HL-60 (cell line): ENCODE measurements at regions not wholly inside any gene's neighbourhood (a gene's known extent, or its start where the extent isn't known, plus 50 kb on each side); places are given as distances from the start of the nearest gene placed in this dataset.

Experiments
- DNase-seq, 2 experiments: peaks; one replicate each; pipeline ENCODE4 v3.0.0-alpha.2; 2010 to 2020; ENCODE audit warnings: low read depth in 1 of 2, low spot score in 1 of 2
- H3K27ac ChIP-seq: fragments of 250-450 bp; sonication (Bioruptor Pico); replicated peaks from 2 replicates; pipeline ENCODE4 v1.5.1; 2020; ENCODE audit warnings: mild to moderate bottlenecking, moderate library complexity
- H3K27me3 ChIP-seq: fragments of 250-450 bp; sonication (Bioruptor Pico); 2 replicates; pipeline ENCODE4 v1.5.1; 2021; ENCODE audit warnings: mild to moderate bottlenecking, moderate library complexity; ENCODE audit not compliant: insufficient read depth, poor library complexity, severe bottlenecking
- H3K4me3 ChIP-seq: replicated peaks from 2 replicates; pipeline ENCODE4 v1.5.1; 2011; ENCODE audit warnings: mild to moderate bottlenecking, control low read depth, low read length; ENCODE audit not compliant: insufficient read depth
- CTCF ChIP-seq: IDR thresholded peaks from one replicate; pipeline ENCODE4 v1.5.1; 2011; ENCODE audit warnings: low read length, control low read depth, inconsistent platforms; ENCODE audit not compliant: insufficient read depth
- GABPA ChIP-seq: IDR thresholded peaks from 2 replicates; pipeline ENCODE4 v1.6.1; 2012; ENCODE audit warnings: low read depth
- POLR2AphosphoS5 ChIP-seq: IDR thresholded peaks from 2 replicates; pipeline ENCODE4 v1.6.1; 2012; ENCODE audit warnings: low read depth
- REST ChIP-seq: IDR thresholded peaks from 2 replicates; pipeline ENCODE4 v1.6.1; 2012; ENCODE audit warnings: low read depth; ENCODE audit not compliant: insufficient replicate concordance
- SPI1 ChIP-seq: IDR thresholded peaks from 2 replicates; pipeline ENCODE4 v1.6.1; 2012; ENCODE audit warnings: low read depth, mild to moderate bottlenecking, borderline replicate concordance

- no peak overlapping the region for H3K4me3 ChIP-seq
- TF ChIP-seq GABPA (no peak), POLR2AphosphoS5 (no peak)
- H3K27me3 ChIP-seq = no peaks in the 10 kb centered on the region
- no peak for DNase-seq
- H3K27ac ChIP-seq = no peak overlapping the region
These were observed 392.1 kb downstream of the SOX9 start for GRCh38 chr17:72512649-72513556.

- Histone ChIP-seq H3K27ac (no peak overlapping the region), H3K27me3 (no peaks in the 10 kb centered on the region), H3K4me3 (no peak overlapping the region)
- no peak for DNase-seq
- no peak for TF ChIP-seq REST
- no peak for TF ChIP-seq POLR2AphosphoS5
These were observed 393.6 kb downstream of the SOX9 start for GRCh38 chr17:72514321-72514861.

GRCh38 chr17:72514891-72515290, 394.1 kb downstream of the SOX9 start:
- no peak overlapping the region for H3K27ac ChIP-seq
- H3K27me3 ChIP-seq = no peaks in the 10 kb centered on the region
- TF ChIP-seq REST (no peak), POLR2AphosphoS5 (no peak), SPI1 (no peak), CTCF (no peak), GABPA (no peak)
- H3K4me3 ChIP-seq = no peak overlapping the region
- no peak for DNase-seq

GRCh38 chr17:72515291-72516065, 394.7 kb downstream of the SOX9 start:
- Histone ChIP-seq H3K27ac (no peak overlapping the region), H3K4me3 (no peak overlapping the region), H3K27me3 (no peaks in the 10 kb centered on the region)
- no peak for DNase-seq
- TF ChIP-seq GABPA = no peak
- TF ChIP-seq CTCF = no peak
- TF ChIP-seq SPI1 = no peak
- no peak for TF ChIP-seq REST
- no peak for TF ChIP-seq POLR2AphosphoS5
